ENCODE measurements at regions not wholly inside any gene's neighbourhood (a gene's known extent, or its start where the extent isn't known, plus 50 kb on each side); places are given as distances from the start of the nearest gene placed in this dataset.
"Not testable (repeated sequence)": the region's sequence is repeated elsewhere in the genome, so short reads cannot be mapped to it uniquely, and the experiment has no call there.

GRCh38 chr6:102918161-102918560 lies 1524.7 kb downstream of the GRIK2 start:
- no peak overlapping the region for H3K4me3 ChIP-seq (ENCODE audit: low read depth, low read length)
- DNase-seq (ENCODE audit: low read depth): peak; percentile 79
- no peak for TF ChIP-seq CTCF (IDR thresholded peaks at IDR 0.05; ENCODE audit: control insufficient read depth, extremely low read depth, insufficient read depth)

GRCh38 chr6:102911571-102911970 lies 1518.1 kb downstream of the GRIK2 start:
- DNase-seq (ENCODE audit: low read depth): no peak

DNA sequence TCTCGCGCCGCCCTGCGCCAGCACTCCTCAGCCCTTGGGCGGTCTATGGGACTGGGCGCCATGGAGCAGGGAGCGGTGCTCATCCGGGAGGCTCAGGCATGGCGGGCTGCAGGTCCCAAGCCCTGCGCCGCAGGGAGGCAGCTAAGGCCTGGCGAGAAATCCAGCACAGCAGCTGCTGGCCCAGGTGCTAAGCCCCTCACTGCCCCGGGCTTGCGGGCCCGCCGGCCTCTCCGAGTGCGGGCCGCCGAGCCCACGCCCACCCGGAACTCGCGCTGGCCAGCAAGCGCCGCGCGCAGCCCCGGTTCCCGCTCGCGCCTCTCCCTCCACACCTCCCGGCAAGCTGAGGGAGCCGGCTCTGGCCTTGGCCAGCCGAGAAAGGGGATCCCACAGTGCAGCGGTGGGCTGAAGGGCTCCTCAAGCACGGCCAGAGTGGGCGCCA lies 1517.2 kb downstream of the GRIK2 start:
- H3K4me3 ChIP-seq (ENCODE audit: low read depth, low read length): not testable (repeated sequence)

More at GRCh38 chr6:102911571-102911970, 1518.1 kb downstream of the GRIK2 start:
- TF ChIP-seq CTCF (IDR thresholded peaks at IDR 0.05; ENCODE audit: control insufficient read depth, extremely low read depth, insufficient read depth): no peak
- no peak overlapping the region for H3K4me3 ChIP-seq (ENCODE audit: low read depth, low read length)

DNA sequence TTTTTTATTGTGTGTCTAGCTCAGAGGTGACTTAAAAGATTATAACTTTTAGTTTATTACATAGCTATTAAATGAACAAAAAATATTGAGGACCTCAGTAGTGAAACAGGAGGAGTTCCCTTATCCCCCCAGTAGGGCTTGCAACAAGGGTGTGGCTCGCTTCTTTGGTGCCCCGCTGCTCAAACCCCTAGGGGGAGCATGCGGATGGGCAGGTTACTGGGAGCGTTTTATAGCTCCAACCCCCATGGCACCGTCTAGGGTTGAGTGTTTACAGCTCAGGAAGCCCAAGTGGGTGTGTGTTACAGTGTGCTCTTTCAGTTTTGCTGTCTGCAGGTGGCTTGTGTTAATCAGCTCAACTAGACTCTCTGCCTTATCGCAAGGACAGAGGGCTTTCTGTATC lies 1513.7 kb downstream of the GRIK2 start:
- DNase-seq (ENCODE audit: low read depth): no peak

More for the DNA sequence above, 1517.2 kb downstream of the GRIK2 start:
- not testable (repeated sequence) for DNase-seq (ENCODE audit: low read depth)

GRCh38 chr6:102902471-102902870 lies 1509.0 kb downstream of the GRIK2 start:
- no peak for DNase-seq (ENCODE audit: low read depth)
- TF ChIP-seq CTCF (IDR thresholded peaks at IDR 0.05; ENCODE audit: control insufficient read depth, extremely low read depth, insufficient read depth): no peak
- H3K4me3 ChIP-seq (ENCODE audit: low read depth, low read length): no peak overlapping the region

More for the DNA sequence above, 1513.7 kb downstream of the GRIK2 start:
- no peak overlapping the region for H3K4me3 ChIP-seq (ENCODE audit: low read depth, low read length)
- no peak for TF ChIP-seq CTCF (IDR thresholded peaks at IDR 0.05; ENCODE audit: control insufficient read depth, extremely low read depth, insufficient read depth)

DNA sequence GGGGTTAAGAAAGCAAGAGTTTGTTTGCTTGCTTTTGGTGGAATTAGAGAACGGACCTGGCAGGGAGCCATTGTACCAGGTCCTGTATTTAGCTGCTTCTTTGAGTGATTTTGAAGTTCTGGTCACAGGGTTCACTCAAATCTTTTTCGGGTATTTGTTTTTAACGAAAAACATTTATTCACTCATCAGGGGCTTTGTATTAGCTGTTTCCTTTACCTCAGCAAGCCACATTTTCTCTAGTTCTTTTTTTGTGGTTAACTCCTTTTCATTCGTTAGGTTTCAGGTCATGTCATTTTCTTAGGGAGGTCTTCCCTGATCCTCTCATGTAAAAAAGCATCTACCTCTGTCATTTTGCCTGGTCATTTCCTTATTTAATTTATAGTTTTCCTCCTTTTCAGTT lies 1502.2 kb downstream of the GRIK2 start:
- TF ChIP-seq CTCF (IDR thresholded peaks at IDR 0.05; ENCODE audit: control insufficient read depth, extremely low read depth, insufficient read depth): no peak
- no peak overlapping the region for H3K4me3 ChIP-seq (ENCODE audit: low read depth, low read length)
- no peak for DNase-seq (ENCODE audit: low read depth)

DNA sequence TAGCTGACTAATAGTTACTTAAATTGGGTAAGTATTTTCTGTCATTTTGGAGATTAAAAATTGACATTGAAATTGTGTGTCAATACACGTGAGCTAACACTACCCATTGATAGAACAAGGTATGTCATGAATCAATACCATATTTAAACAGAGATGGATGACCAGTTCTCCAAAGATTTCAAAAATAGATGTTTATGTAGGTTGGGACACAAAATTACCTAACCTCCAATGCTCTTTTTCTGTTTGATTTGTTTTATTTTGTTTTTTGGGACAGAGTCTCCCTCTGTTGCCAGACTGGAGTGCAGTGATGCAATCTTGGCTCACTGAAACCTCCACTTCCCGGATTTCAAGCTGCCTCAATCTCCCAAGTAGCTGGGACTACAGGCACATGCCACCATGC lies 1491.7 kb downstream of the GRIK2 start:
- H3K4me3 ChIP-seq (ENCODE audit: low read depth, low read length): no peak overlapping the region
- no peak for TF ChIP-seq CTCF (IDR thresholded peaks at IDR 0.05; ENCODE audit: control insufficient read depth, extremely low read depth, insufficient read depth)
- no peak for DNase-seq (ENCODE audit: low read depth)

Measured in LNCaP clone FGC (cell line).